Neuronal stem cell (in vitro differentiated cells): ENCODE measurements at regions not wholly inside any gene's neighbourhood (a gene's known extent, or its start where the extent isn't known, plus 50 kb on each side); places are given as distances from the start of the nearest gene placed in this dataset.
A peak's percentile ranks its signal among the peaks of the same experiment; 100 is the strongest.

Experiments used
- DNase-seq: peaks from one replicate; pipeline ENCODE4 v3.0.0-alpha.2; 2013; ENCODE audit warnings: low spot score
- H2AFZ ChIP-seq: one replicate; pipeline ENCODE4 v1.6.1; 2013; ENCODE audit warnings: mild to moderate bottlenecking, low read length, inconsistent platforms
- H2AK5ac ChIP-seq: 2 replicates; pipeline ENCODE4 v1.6.1; 2013; ENCODE audit warnings: low read depth, mild to moderate bottlenecking, inconsistent platforms, low read length, moderate library complexity, mixed read lengths
- H2BK120ac ChIP-seq: 2 replicates; pipeline ENCODE4 v1.6.1; 2013; ENCODE audit warnings: low read depth, mild to moderate bottlenecking, inconsistent platforms, low read length, moderate library complexity, mixed read lengths
- H2BK12ac ChIP-seq: one replicate; pipeline ENCODE4 v1.6.1; 2013; ENCODE audit warnings: low read length, inconsistent platforms
- H2BK15ac ChIP-seq: 2 replicates; pipeline ENCODE4 v1.6.1; 2013; ENCODE audit warnings: mild to moderate bottlenecking, low read length, inconsistent platforms, mixed read lengths
- H2BK5ac ChIP-seq: one replicate; pipeline ENCODE4 v1.6.1; 2013; ENCODE audit warnings: inconsistent platforms, mild to moderate bottlenecking, low read length, moderate library complexity
- H3K14ac ChIP-seq: one replicate; pipeline ENCODE4 v1.6.1; 2013; ENCODE audit warnings: low read length, inconsistent platforms
- H3K18ac ChIP-seq: 2 replicates; pipeline ENCODE4 v1.6.1; 2013; ENCODE audit warnings: low read length, inconsistent platforms
- H3K23ac ChIP-seq: 2 replicates; pipeline ENCODE4 v1.6.1; 2013; ENCODE audit warnings: low read depth, mild to moderate bottlenecking, mixed read lengths, low read length, inconsistent platforms; ENCODE audit not compliant: poor library complexity
- H3K27ac ChIP-seq: replicated peaks from 3 replicates; pipeline ENCODE4 v1.5.1; 2013; ENCODE audit warnings: low read length, inconsistent platforms
- H3K27me3 ChIP-seq, 3 experiments: 2 replicates each; pipeline ENCODE4 v1.6.1; 2013; ENCODE audit warnings: low read length in 3 of 3, mild to moderate bottlenecking in 2 of 3, inconsistent platforms in 1 of 3, low read depth in 1 of 3, mixed read lengths in 1 of 3, moderate library complexity in 1 of 3; ENCODE audit not compliant: control insufficient read depth in 3 of 3, insufficient read depth in 3 of 3
- H3K36me3 ChIP-seq, 2 donors: replicated peaks in 1 of 2; 2 replicates each; pipeline ENCODE4 v1.6.1; 2013; ENCODE audit warnings: low read length in 2 of 2; ENCODE audit not compliant: control insufficient read depth in 2 of 2, insufficient read depth in 2 of 2
- H3K4ac ChIP-seq: 2 replicates; pipeline ENCODE4 v1.6.1; 2013; ENCODE audit warnings: inconsistent platforms, mild to moderate bottlenecking, low read length, moderate library complexity
- H3K4me1 ChIP-seq, 2 donors: 1 replicate in 1 of 2; 2 replicates in 1 of 2; pipeline ENCODE4 v1.6.1; 2013; ENCODE audit warnings: low read length in 2 of 2, low read depth in 1 of 2; ENCODE audit not compliant: control insufficient read depth in 2 of 2, insufficient read depth in 1 of 2
- H3K4me2 ChIP-seq: one replicate; pipeline ENCODE4 v1.6.1; 2013; ENCODE audit warnings: mild to moderate bottlenecking, low read length, inconsistent platforms; ENCODE audit not compliant: insufficient read depth, poor library complexity, severe bottlenecking
- H3K4me3 ChIP-seq, 2 donors: 2 replicates each; pipeline ENCODE4 v1.5.1; 2013; ENCODE audit warnings: low read length in 2 of 2, mild to moderate bottlenecking in 2 of 2, inconsistent platforms in 1 of 2, moderate library complexity in 1 of 2
- H3K79me1 ChIP-seq: one replicate; pipeline ENCODE4 v1.6.1; 2013; ENCODE audit warnings: low read depth, mild to moderate bottlenecking, inconsistent platforms, low read length, moderate library complexity
- H3K9ac ChIP-seq: one replicate; pipeline ENCODE4 v1.6.1; 2013; ENCODE audit warnings: mild to moderate bottlenecking, low read depth, low read length, inconsistent platforms; ENCODE audit not compliant: poor library complexity
- H3K9me3 ChIP-seq, 2 donors: replicated peaks in 1 of 2; 2 replicates each; pipeline versions ENCODE3 to v1.6.1; 2013; ENCODE audit warnings: low read length in 2 of 2, mild to moderate bottlenecking in 2 of 2, inconsistent platforms in 1 of 2, low read depth in 1 of 2, mixed read lengths in 1 of 2, moderate library complexity in 1 of 2; ENCODE audit not compliant: control insufficient read depth in 2 of 2, insufficient read depth in 1 of 2
- H4K8ac ChIP-seq: one replicate; pipeline ENCODE4 v1.6.1; 2013; ENCODE audit warnings: low read depth, mild to moderate bottlenecking, inconsistent platforms, low read length, moderate library complexity
- H4K91ac ChIP-seq: one replicate; pipeline ENCODE4 v1.6.1; 2013; ENCODE audit warnings: low read length, low read depth, mild to moderate bottlenecking, inconsistent platforms; ENCODE audit not compliant: poor library complexity
- WGBS, 2 donors: extraction: QIAGEN DNeasy Blood & Tissue Kit; methylation state at CpG; one replicate each; pipeline ENCODE4 v1.1.7; 2013; ENCODE audit warnings: missing lambda C conversion rate in 2 of 2, mixed read lengths in 1 of 2; ENCODE audit not compliant: insufficient read length in 2 of 2, insufficient replicate concordance in 1 of 2; ENCODE audit errors: extremely low coverage in 2 of 2; 5-methylcytosine and 5-hydroxymethylcytosine counted together

- no peak overlapping the region for H3K18ac ChIP-seq
- no peak overlapping the region for H4K91ac ChIP-seq
- no peak overlapping the region for H3K27ac ChIP-seq
- DNase-seq, result no peak
- no peaks in the 10 kb centered on the region for H3K9me3 ChIP-seq
- H3K14ac ChIP-seq, result no peak overlapping the region
- no peak overlapping the region for H2BK5ac ChIP-seq
- no peaks in the 10 kb centered on the region for H3K27me3 ChIP-seq
- H2AK5ac ChIP-seq, result no peak overlapping the region
- WGBS, 2 donors, result no CpG with 5 or more reads among the region's 6 CpGs
- H3K4me1 ChIP-seq, result no peaks in the 10 kb centered on the region
- peak overlapping the region; percentile 69 for H2BK120ac ChIP-seq
- H3K9ac ChIP-seq, result no peak overlapping the region
- no peak overlapping the region for H3K23ac ChIP-seq
- no peak overlapping the region for H3K4ac ChIP-seq
- H2AFZ ChIP-seq, result no peak overlapping the region
- no peaks in the 10 kb centered on the region for H3K79me1 ChIP-seq
- no peak overlapping the region for H4K8ac ChIP-seq
- H3K4me3 ChIP-seq, result no peak overlapping the region
- H3K36me3 ChIP-seq, result no peaks in the 10 kb centered on the region
- no peak overlapping the region for H2BK15ac ChIP-seq
- no peak overlapping the region for H3K4me2 ChIP-seq
- H2BK12ac ChIP-seq, result no peak overlapping the region
Observed at GRCh38 chr10:30732671-30733070, 103.1 kb upstream of the LYZL2 start.

- Histone ChIP-seq H2BK12ac (no peak overlapping the region), H3K14ac (no peak overlapping the region), H3K4ac (no peak overlapping the region), H3K27ac (no peak overlapping the region), H3K79me1 (no peaks in the 10 kb centered on the region), H3K4me2 (no peak overlapping the region), H3K9me3 (no peaks in the 10 kb centered on the region), H3K9ac (no peak overlapping the region), H2BK120ac (no peak overlapping the region), H3K4me1 (no peaks in the 10 kb centered on the region), H4K8ac (no peak overlapping the region), H3K4me3 (no peak overlapping the region), H3K23ac (peak overlapping the region; percentile 62), H2AFZ (no peak overlapping the region), H3K36me3 (no peaks in the 10 kb centered on the region), H3K18ac (no peak overlapping the region), H2BK15ac (no peak overlapping the region), H2AK5ac (no peak overlapping the region), H4K91ac (no peak overlapping the region), H2BK5ac (no peak overlapping the region), H3K27me3 (no peaks in the 10 kb centered on the region)
- WGBS, 2 donors, result no CpG with 5 or more reads among the region's 5 CpGs
- no peak for DNase-seq
Observed at GRCh38 chr10:30731963-30732362, 102.4 kb upstream of the LYZL2 start.

GRCh38 chr10:30730306-30730705 is 100.8 kb upstream of the LYZL2 start:
- Histone ChIP-seq H3K9me3 (no peaks in the 10 kb centered on the region), H2AK5ac (no peak overlapping the region), H4K8ac (no peak overlapping the region), H2BK15ac (no peak overlapping the region), H3K4me2 (no peak overlapping the region), H3K23ac (no peak overlapping the region), H4K91ac (no peak overlapping the region), H3K79me1 (no peaks in the 10 kb centered on the region), H3K9ac (no peak overlapping the region), H3K36me3 (no peaks in the 10 kb centered on the region), H3K4ac (no peak overlapping the region), H3K27ac (no peak overlapping the region), H3K4me3 (no peak overlapping the region), H2AFZ (no peak overlapping the region), H2BK120ac (no peak overlapping the region), H3K18ac (no peak overlapping the region), H3K14ac (no peak overlapping the region), H2BK12ac (no peak overlapping the region), H2BK5ac (no peak overlapping the region), H3K27me3 (peaks cover 0 to 5% (median 0%) of the 10 kb centered on the region in 3 experiments), H3K4me1 (no peaks in the 10 kb centered on the region)
- DNase-seq, result no peak
- WGBS, 2 donors, result no CpG with 5 or more reads among the region's 2 CpGs

- no peak overlapping the region for H2BK5ac ChIP-seq
- no CpG with 5 or more reads among the region's 4 CpGs for WGBS, 2 donors
- H3K9ac ChIP-seq, result no peak overlapping the region
- no peak overlapping the region for H3K4me3 ChIP-seq
- H3K36me3 ChIP-seq, result no peaks in the 10 kb centered on the region
- no peak overlapping the region for H4K8ac ChIP-seq
- no peaks in the 10 kb centered on the region for H3K4me1 ChIP-seq
- no peak overlapping the region for H3K14ac ChIP-seq
- H3K4me2 ChIP-seq, result no peak overlapping the region
- H3K9me3 ChIP-seq, result no peaks in the 10 kb centered on the region
- no peak overlapping the region for H2BK15ac ChIP-seq
- no peak overlapping the region for H2BK120ac ChIP-seq
- no peak for DNase-seq
- H3K23ac ChIP-seq, result no peak overlapping the region
- H3K79me1 ChIP-seq, result no peaks in the 10 kb centered on the region
- no peak overlapping the region for H3K18ac ChIP-seq
- no peak overlapping the region for H2BK12ac ChIP-seq
- no peak overlapping the region for H4K91ac ChIP-seq
- H3K4ac ChIP-seq, result no peak overlapping the region
- no peak overlapping the region for H2AK5ac ChIP-seq
- H3K27me3 ChIP-seq, result peaks cover 0 to 6% (median 0%) of the 10 kb centered on the region in 3 experiments
- no peak overlapping the region for H2AFZ ChIP-seq
- no peak overlapping the region for H3K27ac ChIP-seq
Observed at GRCh38 chr10:30728766-30729165, 99.2 kb upstream of the LYZL2 start.
